Large intestine (tissue), 3 donors: ENCODE measurements at regions not wholly inside any gene's neighbourhood (a gene's known extent, or its start where the extent isn't known, plus 50 kb on each side); places are given as distances from the start of the nearest gene placed in this dataset.
A peak's percentile ranks its signal among the peaks of the same experiment; 100 is the strongest.

Experiments used
- DNase-seq, 2 donors: peaks; one replicate each; pipeline versions ENCODE4 v3.0.0 to v3.0.0-alpha.2; 2013
- H3K27ac ChIP-seq: one replicate; pipeline ENCODE4 v1.5.1; 2013; ENCODE audit warnings: low read length
- H3K27me3 ChIP-seq: 2 replicates; pipeline ENCODE4 v1.6.1; 2013; ENCODE audit warnings: low read length; ENCODE audit not compliant: control insufficient read depth, insufficient read depth
- H3K36me3 ChIP-seq: 2 replicates; pipeline ENCODE4 v1.6.1; 2013; ENCODE audit warnings: low read length; ENCODE audit not compliant: control insufficient read depth, insufficient read depth
- H3K4me1 ChIP-seq: one replicate; pipeline ENCODE4 v1.6.1; 2013; ENCODE audit warnings: low read length; ENCODE audit not compliant: control insufficient read depth, insufficient read depth
- H3K4me3 ChIP-seq: one replicate; pipeline ENCODE4 v1.5.1; 2013; ENCODE audit warnings: low read length
- H3K9me3 ChIP-seq: one replicate; pipeline ENCODE4 v1.6.1; 2013; ENCODE audit warnings: mild to moderate bottlenecking, low read depth, low read length, moderate library complexity; ENCODE audit not compliant: control insufficient read depth
- WGBS: methylation state at CpG from one replicate; pipeline ENCODE4 v1.1.5; 2013; ENCODE audit warnings: low lambda C conversion rate; ENCODE audit not compliant: insufficient coverage; 5-methylcytosine and 5-hydroxymethylcytosine counted together

DNA sequence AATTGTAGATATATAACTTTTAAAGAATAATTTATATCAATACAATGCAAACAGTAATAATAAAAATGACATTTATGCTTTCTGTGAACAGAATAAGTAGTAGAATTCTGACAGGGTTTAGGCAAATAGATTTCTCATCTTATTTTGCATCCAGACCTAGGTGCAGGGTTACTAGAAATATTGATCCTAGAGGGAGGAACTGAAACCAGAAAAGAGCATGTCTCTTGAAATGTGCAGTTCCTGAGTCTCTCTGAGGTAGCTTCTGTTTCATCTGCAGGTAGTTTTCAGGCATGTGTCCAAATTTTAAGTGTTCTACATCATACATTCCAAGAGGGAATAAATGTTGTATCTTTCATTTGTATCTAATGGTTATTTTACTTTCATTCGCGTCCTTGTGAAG lies 631.9 kb upstream of the ADGRL4 start:
- H3K27ac ChIP-seq: no peak overlapping the region
- 100% methylated on average over 2 of the region's 2 CpGs for WGBS
- H3K27me3 ChIP-seq: no peaks in the 10 kb centered on the region
- H3K4me3 ChIP-seq: no peak overlapping the region
- H3K36me3 ChIP-seq: no peaks in the 10 kb centered on the region
- DNase-seq: no peak
- no peaks in the 10 kb centered on the region for H3K9me3 ChIP-seq
- H3K4me1 ChIP-seq: no peaks in the 10 kb centered on the region

DNA sequence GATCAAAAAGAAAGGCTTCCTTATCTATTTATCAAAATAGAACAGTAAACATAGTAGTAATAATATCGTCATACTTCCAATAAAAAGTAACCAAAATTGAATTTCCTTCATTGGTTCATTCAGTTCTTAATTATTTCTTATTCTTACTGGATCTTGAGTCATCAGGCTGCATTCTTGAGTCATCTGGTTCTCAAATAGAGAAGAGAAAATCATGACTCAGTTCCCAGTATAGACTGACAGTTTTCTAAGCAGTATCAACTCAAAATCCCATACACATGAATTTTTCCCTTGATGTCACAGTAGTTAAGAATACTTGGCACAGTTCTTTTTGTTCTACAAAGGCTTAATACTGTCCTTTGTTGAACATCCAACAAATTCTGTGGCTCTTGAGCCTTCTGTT lies 626.9 kb upstream of the ADGRL4 start:
- no peaks in the 10 kb centered on the region for H3K36me3 ChIP-seq
- no peaks in the 10 kb centered on the region for H3K9me3 ChIP-seq
- no peaks in the 10 kb centered on the region for H3K4me1 ChIP-seq
- H3K4me3 ChIP-seq: no peak overlapping the region
- H3K27me3 ChIP-seq: no peaks in the 10 kb centered on the region
- no peak for DNase-seq
- H3K27ac ChIP-seq: no peak overlapping the region
- WGBS: 71% methylated on average over 1 of the region's 1 CpG

- WGBS: 90% methylated on average over 2 of the region's 7 CpGs
- no peaks in the 10 kb centered on the region for H3K36me3 ChIP-seq
- no peak overlapping the region for H3K4me3 ChIP-seq
- H3K27ac ChIP-seq: no peak overlapping the region
- no peaks in the 10 kb centered on the region for H3K27me3 ChIP-seq
- H3K9me3 ChIP-seq: no peaks in the 10 kb centered on the region
- DNase-seq: no peak
- no peaks in the 10 kb centered on the region for H3K4me1 ChIP-seq
Observed at GRCh38 chr1:79629414-79629813, 622.9 kb upstream of the ADGRL4 start.

DNA sequence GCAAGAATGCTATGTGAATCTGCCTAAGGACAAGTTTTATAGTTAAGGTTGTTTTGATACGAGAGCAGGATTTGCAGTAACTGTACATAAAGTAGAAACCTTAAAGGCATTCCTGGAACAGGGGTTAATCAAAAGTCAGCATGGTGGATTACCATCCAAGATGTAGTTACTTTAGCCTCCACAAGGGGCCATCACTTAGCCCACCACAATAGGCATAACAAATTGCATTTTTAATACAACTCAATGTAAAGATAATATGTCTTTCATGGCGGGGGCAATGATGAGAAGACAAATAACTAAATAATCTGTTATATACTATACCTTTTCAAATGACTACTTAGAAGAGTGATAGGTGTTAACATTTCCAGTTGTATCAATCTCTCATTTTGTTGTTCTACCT lies 611.2 kb upstream of the ADGRL4 start:
- 100% methylated on average over 2 of the region's 2 CpGs for WGBS
- Histone ChIP-seq H3K27me3 (no peaks in the 10 kb centered on the region), H3K4me3 (no peak overlapping the region), H3K9me3 (no peaks in the 10 kb centered on the region), H3K36me3 (no peaks in the 10 kb centered on the region), H3K4me1 (no peaks in the 10 kb centered on the region), H3K27ac (no peak overlapping the region)
- no peak for DNase-seq

DNA sequence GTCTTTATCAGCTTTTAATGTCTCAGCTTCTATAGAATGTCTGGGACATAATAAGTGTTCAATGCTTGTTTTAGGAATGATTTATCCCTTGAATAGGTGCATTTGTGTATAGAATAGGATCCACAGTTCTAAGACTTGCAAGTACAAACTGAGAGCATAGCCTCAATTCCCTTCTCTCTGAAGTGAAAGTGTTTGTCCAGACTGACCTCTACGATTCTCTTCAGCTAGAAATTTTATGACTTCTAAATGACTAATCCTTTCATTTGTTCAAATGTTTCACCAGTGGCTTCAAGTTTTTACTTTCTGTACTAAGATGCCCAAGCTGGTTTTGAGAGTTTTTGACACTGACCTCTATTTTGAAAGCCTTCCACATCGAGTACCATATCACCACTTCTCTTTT lies 608.2 kb upstream of the ADGRL4 start:
- no peaks in the 10 kb centered on the region for H3K27me3 ChIP-seq
- no peak for DNase-seq
- WGBS: 60% methylated on average over 1 of the region's 2 CpGs

GRCh38 chr1:79614106-79614505 lies 607.6 kb upstream of the ADGRL4 start:
- no peak overlapping the region for H3K4me3 ChIP-seq
- H3K27ac ChIP-seq: no peak overlapping the region
- H3K36me3 ChIP-seq: no peaks in the 10 kb centered on the region
- no peaks in the 10 kb centered on the region for H3K4me1 ChIP-seq
- H3K27me3 ChIP-seq: no peaks in the 10 kb centered on the region
- no peaks in the 10 kb centered on the region for H3K9me3 ChIP-seq
- DNase-seq: no peak

More for the DNA sequence above, 608.2 kb upstream of the ADGRL4 start:
- H3K9me3 ChIP-seq: no peaks in the 10 kb centered on the region
- no peak overlapping the region for H3K4me3 ChIP-seq
- no peaks in the 10 kb centered on the region for H3K36me3 ChIP-seq
- H3K4me1 ChIP-seq: no peaks in the 10 kb centered on the region
- no peak overlapping the region for H3K27ac ChIP-seq

GRCh38 chr1:79613046-79613445 lies 606.5 kb upstream of the ADGRL4 start:
- no peaks in the 10 kb centered on the region for H3K27me3 ChIP-seq
- H3K4me1 ChIP-seq: no peaks in the 10 kb centered on the region
- no CpG with 5 or more reads among the region's 1 CpG for WGBS
- H3K36me3 ChIP-seq: no peaks in the 10 kb centered on the region
- no peak overlapping the region for H3K4me3 ChIP-seq
- H3K27ac ChIP-seq: no peak overlapping the region
- H3K9me3 ChIP-seq: no peaks in the 10 kb centered on the region
- no peak for DNase-seq

DNA sequence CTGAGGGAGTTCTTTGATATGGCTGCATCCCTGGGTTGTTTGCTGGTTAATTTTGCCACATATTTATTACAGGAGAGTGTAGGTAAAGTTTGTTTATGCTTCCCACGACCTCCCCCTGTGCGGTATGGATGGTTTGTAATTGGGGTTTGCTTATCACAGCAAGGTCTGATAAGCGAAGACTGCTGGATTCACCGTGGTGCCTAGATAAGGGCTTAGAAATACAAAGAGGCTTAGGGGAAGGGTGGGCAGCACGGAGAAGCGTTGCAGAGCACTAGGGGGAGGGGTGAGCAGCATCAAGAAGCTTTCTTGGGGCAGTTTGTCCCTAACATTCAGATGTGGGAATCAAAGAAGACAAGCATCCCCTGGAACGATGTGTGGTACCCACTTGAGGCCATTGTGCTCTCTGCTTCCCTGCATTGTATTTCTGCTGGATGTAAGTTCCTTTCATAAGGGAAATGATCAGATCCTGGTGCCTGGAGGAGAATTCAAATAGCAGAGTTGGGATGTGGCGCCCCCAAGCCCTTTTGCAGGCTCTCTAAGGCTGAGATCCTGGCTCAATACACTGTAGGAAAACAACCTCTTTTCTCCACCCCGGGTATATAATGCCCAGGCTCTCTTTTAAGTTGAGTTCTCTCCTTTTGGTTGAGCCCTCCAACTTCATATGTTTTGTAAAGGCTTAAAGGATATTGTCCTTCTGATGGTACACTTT lies 598.1 kb upstream of the ADGRL4 start:
- H3K4me1 ChIP-seq: peaks cover 8% of the 10 kb centered on the region
- H3K27me3 ChIP-seq: no peaks in the 10 kb centered on the region
- WGBS: 40% methylated on average over 1 of the region's 9 CpGs
- H3K36me3 ChIP-seq: no peaks in the 10 kb centered on the region
- no peak overlapping the region for H3K4me3 ChIP-seq
- no peak for DNase-seq
- no peak overlapping the region for H3K27ac ChIP-seq
- H3K9me3 ChIP-seq: no peaks in the 10 kb centered on the region

GRCh38 chr1:79603843-79604242 lies 597.3 kb upstream of the ADGRL4 start:
- no peak overlapping the region for H3K4me3 ChIP-seq
- no peaks in the 10 kb centered on the region for H3K36me3 ChIP-seq
- no peak overlapping the region for H3K27ac ChIP-seq
- H3K27me3 ChIP-seq: no peaks in the 10 kb centered on the region
- peaks cover 8% of the 10 kb centered on the region for H3K4me1 ChIP-seq
- no peaks in the 10 kb centered on the region for H3K9me3 ChIP-seq
- peak; percentile 43 to 65 for DNase-seq
- WGBS: 0% methylated on average over 1 of the region's 2 CpGs

DNA sequence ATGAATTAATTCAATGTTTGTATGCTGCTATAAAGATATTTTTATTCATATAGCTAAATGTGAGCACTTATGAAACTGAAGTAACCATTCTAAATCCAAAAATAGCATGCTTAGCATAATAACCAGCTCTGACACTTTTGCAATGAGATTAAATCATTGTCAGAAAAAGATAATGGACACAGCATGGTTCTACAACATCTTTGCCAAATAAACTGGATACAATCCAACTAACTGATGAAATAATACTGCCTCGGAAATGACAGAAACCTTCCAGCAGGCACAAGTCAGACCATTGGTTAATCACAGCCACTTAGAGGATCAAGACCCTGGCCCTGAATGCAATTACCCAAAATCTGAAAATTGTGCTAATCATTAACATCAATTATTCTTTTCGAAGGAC lies 592.7 kb upstream of the ADGRL4 start:
- DNase-seq: no peak
- Histone ChIP-seq H3K9me3 (no peaks in the 10 kb centered on the region), H3K4me1 (peaks cover 3% of the 10 kb centered on the region), H3K27me3 (no peaks in the 10 kb centered on the region), H3K4me3 (no peak overlapping the region), H3K27ac (no peak overlapping the region), H3K36me3 (no peaks in the 10 kb centered on the region)
- WGBS: 100% methylated on average over 1 of the region's 2 CpGs

DNA sequence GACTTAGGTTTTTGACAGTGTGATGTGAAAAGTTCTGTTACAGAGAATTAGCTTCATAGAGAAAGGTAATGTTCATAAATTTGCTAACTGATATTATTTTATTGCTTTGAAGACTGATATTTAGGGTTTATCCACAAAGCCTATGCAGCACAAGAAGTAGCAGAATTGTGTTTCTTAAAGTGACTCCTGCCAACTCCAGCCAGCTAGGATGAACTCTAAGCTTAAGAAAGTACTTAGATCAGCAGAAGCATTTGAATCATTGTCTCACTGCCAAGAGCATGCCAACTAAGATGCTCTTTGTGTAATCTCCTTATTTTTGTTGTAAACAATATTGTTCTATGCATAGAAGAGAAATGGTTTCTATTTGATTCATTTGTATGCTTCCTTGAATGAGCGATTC lies 589.4 kb upstream of the ADGRL4 start:
- WGBS: 100% methylated on average over 1 of the region's 1 CpG

More for the DNA sequence above, 589.4 kb upstream of the ADGRL4 start:
- no peaks in the 10 kb centered on the region for H3K9me3 ChIP-seq
- H3K4me3 ChIP-seq: no peak overlapping the region
- no peaks in the 10 kb centered on the region for H3K27me3 ChIP-seq
- no peak overlapping the region for H3K27ac ChIP-seq
- H3K36me3 ChIP-seq: no peaks in the 10 kb centered on the region
- DNase-seq: no peak
- no peaks in the 10 kb centered on the region for H3K4me1 ChIP-seq
